ENCODE measurements at regions not wholly inside any gene's neighbourhood (a gene's known extent, or its start where the extent isn't known, plus 50 kb on each side); places are given as distances from the start of the nearest gene placed in this dataset.
"Not testable (repeated sequence)": the region's sequence is repeated elsewhere in the genome, so short reads cannot be mapped to it uniquely, and the experiment has no call there.

DNA sequence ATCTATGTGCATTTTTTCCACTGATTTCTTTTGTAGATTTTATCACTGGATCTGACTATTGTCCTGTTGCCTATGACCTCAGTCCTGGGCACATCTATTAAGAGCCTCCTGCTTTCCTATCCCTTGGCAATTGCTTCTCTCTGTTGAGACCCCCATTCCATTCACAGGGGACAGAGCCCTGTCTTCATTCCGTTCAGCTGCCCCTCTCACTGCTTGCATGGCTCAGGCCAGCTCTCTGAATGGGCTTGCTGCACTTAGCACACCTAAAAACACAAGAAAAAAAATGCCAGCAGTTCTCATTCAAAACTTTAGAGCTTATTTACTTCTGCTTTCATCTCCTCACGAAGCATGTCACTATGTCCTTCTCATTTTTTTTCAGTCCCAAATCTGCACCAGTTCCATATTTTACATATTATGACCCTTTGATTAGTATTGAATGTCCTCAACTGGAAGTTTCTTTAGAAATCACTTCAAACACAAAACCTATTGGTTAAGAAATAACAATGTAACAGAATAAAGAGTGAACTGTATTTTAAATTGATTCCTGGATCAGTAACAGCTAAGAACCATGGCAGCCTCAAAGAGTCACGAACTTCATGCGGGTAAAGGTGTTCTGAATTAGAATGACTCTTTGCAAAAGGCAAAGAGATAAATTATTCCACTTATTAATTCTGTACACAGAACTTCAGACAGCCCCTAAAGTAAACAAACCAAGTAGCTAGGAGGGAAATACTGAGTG lies 616.5 kb downstream of the C6orf118 start:
- DNase-seq = no peak

DNA sequence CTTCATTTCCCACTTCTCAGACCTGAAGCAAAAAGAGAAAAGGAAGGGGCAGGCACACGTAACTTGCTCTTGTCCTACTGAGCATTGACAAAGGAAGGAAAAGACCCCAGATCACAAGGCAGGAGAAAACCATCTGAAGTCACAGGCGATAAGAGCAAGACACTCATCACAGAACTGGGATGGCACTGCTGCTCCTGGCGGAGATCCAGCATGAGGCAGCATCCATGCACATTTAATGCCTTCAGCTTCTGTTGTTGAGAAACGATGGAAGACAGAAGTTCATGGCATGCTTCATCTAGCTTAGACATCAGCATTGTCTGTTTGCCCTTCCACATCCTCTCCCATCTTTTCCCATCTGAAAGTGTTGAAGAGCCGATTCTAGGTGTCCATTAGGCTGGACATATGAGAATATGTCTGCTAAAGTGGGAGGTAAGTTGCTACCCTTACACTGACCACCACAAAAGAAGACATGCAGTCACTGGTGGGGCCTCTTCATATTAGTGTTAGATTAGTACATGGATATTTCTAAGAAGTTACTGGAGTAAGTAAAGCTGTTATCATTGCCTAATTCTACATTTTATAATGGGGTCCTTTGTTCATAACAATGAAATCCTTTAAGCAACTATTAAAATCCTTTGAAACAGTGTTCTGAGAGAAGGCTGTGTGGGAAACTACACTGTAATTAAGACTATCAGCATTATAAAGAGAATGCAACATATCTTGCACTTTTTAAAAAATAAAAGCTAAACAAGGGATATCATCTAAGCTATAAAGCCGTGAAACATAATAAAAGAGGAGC lies 618.5 kb downstream of the C6orf118 start:
- DNase-seq = no peak

- no peak for DNase-seq
Observed at GRCh38 chr6:164690241-164690640, 619.2 kb downstream of the C6orf118 start.

GRCh38 chr6:164665328-164665727 lies 644.1 kb downstream of the C6orf118 start:
- no peak for DNase-seq

DNA sequence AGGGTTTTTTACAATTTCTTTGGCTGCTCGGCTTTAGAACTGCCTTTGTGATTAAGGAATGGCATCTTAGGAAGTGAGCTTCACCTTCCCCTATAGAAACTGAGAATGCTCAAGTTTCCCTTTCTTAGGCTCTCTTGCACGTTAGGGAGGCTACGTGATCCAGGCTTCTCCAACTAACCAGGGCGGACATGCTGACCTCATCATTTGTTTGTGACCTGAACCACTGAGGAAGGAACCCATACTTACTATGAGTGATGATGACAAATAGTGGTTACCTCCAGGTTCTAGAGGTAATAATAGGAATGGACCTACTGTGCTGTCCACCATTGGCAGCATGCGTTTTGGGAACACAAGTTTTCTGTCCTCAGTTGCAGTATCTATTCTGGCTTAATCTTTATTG lies 645.8 kb downstream of the C6orf118 start:
- DNase-seq = no peak

DNA sequence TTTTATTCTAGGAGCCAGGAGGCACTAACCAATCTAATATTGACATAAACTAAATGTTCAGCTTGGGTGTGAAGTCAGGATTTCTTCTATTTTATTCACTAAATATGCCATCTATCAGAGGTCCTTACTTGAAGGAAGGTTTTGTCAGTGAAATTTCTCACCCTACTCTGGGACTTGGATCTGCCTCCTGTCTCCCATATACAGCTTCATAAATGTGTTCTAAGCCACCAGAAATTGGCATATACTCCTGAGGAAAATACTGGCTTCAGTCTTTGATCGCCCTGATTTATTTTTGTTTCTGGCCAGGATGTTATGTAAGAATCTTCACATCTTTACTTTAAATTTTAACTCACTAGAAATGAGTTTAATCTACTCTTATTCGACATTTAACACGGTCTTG lies 647.7 kb downstream of the C6orf118 start:
- no peak for DNase-seq

DNA sequence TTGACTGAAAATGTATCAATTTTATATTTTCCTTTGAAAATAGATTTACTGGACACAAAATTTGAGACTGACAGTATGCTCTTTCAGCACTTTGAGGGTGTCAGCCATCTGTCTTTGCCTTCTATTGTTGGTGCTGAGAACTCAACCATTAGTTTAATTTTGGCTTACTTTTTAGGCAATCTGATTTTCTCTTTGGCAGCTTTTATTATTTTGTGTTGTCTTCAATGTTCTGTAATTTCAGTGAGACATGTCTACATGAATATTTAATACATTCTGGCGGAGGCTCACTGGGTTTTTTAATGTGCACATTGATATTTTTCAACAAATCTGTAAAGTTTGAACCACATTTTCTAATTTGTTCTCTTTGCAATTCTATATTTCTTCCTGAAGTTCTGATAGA lies 648.6 kb downstream of the C6orf118 start:
- DNase-seq = no peak

- DNase-seq = no peak
Observed at GRCh38 chr6:164640956-164641355, 668.4 kb downstream of the C6orf118 start.

DNA sequence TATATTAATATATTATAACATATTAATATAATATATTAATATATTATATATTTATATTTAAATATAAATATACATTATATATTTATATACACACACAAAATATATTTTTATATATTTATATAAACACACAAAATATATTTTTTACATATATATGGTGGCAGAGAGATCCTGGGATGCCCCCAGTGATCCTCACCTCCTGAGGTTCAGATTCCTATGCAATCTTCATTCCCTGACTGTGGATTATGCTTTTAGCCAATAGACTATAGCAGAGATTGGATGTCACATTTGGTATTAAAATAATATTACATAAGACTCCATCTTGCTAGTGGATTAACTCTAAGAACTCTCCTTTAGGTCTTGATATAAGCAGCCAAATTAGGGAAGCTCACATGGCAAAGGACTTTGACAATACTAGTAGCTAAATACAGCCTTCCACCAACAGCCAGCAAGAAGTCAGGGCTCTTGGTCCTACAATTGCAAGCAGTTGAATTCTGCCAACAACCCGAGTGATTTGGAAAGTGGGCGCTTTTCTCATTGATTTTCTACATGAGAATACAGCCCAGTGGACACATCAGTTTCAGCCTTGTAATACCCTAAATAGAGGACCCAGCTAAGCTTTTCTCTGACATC lies 681.0 kb downstream of the C6orf118 start:
- no peak for DNase-seq

DNA sequence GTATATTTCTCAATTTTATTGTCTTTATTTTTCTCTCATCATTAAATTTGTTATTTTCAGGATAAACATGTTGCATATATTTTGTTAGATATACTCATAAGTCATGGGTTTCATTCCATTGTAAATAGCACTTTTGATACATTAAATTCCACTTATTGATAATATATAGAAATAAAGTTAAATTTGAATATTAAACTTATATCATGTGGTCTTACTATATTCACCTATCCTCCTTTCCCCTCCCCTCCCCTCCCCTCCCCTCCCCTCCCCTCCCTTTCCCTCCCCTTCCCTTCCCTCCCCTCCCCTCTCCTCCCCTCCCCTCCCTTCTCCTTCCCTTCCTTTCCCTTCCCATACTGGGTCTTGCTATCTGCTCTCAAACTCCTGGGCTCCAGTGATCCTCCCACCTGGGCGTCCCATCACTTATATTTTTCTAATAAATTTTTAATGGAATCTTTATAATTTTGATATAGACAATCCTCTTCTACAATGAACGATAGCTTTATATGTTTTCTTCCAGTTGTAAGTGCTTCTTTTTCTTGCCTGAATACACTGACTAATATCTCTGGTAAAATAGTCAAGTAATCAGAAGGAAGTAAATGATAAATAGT lies 692.4 kb downstream of the C6orf118 start:
- no peak for DNase-seq

DNA sequence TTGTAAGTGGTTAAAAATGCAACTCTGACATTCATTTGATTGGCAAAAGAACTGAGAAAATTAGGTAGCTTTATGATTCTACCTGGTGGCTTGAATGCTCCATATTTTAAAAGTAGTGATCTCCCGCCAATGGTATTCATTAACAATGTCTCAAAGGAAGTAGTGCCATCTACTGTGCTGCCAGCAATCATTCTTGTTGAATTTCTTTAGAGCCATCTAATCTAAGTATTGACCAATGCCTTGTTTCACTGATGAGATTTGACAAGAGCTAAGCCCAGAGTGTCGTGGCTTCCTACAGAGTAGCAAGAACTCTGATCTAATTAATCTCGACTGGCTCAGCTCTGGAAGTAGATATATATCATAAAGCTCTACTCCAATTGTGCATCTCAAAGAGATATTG lies 696.7 kb downstream of the C6orf118 start:
- DNase-seq = no peak

- DNase-seq = not testable (repeated sequence)
Observed at GRCh38 chr6:164610859-164611258, 698.5 kb downstream of the C6orf118 start.

DNA sequence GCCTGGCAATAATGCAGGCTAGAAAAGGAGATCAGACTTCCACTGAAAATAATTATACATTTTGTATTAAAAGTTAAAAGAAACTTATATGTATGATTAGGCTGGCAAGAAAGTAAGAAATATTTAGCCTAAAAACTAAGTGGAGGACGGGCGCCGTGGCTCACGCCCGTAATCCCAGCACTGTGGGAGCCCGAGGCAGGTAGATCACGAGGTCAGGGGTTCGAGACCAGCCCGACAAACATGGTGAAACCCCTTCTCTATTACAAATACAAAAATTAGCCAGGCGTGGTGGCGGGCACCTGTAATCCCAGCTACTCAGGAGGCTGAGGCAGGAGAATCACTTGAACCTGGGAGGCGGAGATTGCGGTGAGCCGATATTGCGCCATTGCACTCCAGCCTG lies 707.0 kb downstream of the C6orf118 start:
- DNase-seq = not testable (repeated sequence)

DNA sequence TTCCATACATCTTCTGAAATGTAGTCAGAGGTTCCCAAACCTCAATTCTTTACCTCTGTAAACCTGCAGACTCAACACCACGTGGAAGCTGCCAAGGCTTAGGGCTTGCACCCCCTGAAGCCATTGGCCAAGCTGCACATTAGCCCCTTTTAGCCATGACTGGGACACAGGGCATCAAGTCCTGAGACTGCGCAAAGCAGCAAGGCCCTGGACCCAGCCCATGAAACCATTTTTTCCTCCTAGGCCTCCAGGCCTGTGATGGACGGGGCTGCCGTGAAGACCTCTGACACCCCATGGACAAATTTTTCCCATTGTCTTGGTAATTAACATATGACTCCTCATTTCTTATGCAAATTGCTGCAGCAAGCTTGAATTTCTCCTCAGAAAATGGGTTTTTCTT lies 727.8 kb downstream of the C6orf118 start:
- DNase-seq = no peak

- no peak for DNase-seq
Observed at GRCh38 chr6:164579035-164579434, 730.4 kb downstream of the C6orf118 start.

DNA sequence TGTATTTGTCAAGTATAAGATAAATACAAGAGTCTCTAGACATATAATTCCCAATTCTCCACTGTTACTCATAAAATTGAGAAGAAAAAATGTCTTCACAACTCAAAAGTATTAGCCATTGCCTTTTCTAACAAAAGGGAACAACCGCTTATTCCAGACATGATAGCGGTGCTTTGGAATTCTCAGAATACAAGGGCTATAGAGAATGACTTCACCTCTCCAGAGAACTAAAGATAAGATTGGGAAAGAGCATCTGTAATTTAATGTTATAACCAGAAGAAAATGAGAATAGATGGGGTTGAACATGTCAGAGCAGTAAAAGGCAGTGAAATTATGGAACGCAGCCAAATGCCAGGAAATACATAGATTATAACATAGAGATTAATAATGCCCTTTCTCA lies 730.8 kb downstream of the C6orf118 start:
- no peak for DNase-seq

- DNase-seq = no peak
Observed at GRCh38 chr6:164570801-164571200, 738.6 kb downstream of the C6orf118 start.

DNA sequence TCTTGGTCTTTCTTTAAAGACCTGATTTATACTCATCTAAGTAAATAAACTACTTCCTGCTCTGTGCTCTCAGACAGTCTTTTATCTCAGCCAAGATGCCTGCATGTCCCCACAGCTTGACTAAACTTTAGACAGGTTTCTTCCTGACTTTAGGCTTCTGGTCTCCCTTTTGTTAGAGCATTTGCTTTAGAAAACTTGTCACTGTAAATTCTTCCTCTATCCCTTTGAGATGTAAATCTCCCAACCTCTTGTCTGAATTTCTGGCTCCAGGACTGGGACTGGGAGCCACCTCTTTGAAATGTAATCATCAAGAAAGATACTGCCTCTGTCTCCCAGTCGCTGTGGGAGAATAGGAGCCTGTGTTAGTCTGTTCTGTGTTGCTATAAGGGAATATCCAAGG lies 739.9 kb downstream of the C6orf118 start:
- DNase-seq = no peak

DNA sequence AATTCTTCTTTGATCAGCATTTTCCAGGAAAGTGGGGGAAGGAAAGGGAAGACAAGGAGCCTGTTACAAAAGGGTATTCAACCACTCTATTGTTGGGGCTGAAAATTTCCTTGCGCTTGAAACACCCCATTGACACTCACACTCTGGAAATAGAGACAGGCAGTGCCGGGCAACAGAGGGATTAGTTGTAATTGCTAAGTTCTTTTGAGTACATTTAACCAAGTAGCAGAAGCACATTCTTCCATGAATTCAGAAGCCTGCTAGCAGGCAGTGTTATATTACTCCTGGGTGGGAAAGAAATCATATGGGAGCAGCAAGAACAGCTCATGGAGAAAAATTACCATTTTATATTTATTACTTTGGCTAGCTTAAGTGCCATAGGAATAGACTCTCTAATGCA lies 745.5 kb downstream of the C6orf118 start:
- no peak for DNase-seq

DNA sequence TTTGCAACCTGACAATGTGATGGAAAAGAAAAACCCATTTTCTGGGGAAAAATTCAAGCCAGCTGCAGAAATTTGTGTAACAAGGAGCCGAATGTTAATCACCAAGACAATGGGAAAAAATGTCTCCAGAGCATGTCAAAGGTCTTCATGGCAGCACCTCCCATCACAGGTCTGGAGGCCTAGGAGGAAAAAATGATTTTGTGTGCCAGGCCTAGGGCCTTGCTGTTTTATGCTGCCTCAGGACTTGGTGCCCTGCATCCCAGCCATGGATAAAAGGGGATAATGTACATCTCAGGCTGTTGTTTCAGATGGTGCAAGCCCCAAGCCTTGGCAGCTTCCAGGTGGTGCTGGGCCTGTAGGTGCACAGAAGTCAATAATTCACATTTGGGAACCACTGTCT lies 747.7 kb downstream of the C6orf118 start:
- no peak for DNase-seq

DNA sequence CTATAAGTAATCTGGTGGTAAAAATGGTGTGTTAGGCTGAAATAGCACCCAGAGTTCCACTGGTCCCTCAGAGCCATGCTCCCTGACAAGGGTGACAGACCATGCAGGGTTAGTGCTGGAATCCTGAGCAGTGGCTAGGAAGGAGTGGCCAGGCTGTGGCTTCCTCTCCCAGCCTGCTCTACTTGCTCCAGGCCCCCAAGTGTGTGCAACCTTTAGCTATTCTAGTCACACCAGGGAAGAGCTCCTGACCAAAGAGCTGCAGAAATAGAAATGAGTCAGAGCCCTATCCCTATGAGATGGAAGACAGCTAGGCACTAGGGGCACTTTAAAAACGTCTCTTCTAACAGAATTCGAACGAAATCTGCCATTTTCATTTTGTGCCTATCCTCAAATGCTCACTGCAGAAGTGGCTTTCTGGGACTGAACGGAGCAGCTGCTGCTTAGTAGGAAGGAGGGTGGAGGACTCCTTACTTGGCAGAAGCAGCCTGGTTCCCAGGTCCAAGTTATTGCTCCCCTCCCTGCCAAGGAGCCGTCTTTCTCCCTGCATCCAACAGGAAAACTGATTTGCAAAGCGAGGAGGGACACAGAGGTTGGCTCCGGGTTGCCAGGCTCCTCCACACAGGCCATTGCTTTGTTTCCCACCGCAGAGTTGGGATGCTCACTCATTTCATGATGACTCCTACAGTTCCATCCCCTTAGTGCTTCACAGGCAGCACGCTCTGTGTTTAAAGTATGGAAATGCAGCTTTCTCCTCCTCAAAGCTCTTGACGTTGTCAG lies 754.5 kb downstream of the C6orf118 start:
- DNase-seq = no peak

GRCh38 chr6:164554226-164554625 lies 755.2 kb downstream of the C6orf118 start:
- DNase-seq = no peak

GRCh38 chr6:164551706-164552105 lies 757.7 kb downstream of the C6orf118 start:
- no peak for DNase-seq

Measured in islet precursor cell (in vitro differentiated cells).